ENCODE measurements at regions not wholly inside any gene's neighbourhood (a gene's known extent, or its start where the extent isn't known, plus 50 kb on each side); places are given as distances from the start of the nearest gene placed in this dataset.

GRCh38 chr7:20470082-20470481 lies 139.4 kb downstream of the ITGB8 start:
- H2AK5ac ChIP-seq (ENCODE audit: low read depth, low read length), result no peak overlapping the region
- H3K18ac ChIP-seq (ENCODE audit: low read depth, low read length), result no peak overlapping the region
- no peak overlapping the region for H3K4me2 ChIP-seq (ENCODE audit: low read depth, low read length)
- no peaks in the 10 kb centered on the region for H3K4me1 ChIP-seq (ENCODE audit: control insufficient read depth, insufficient read depth, low read length)
- ATAC-seq (ENCODE audit: low read depth) (no peak), DNase-seq (no peak)
- H3K9ac ChIP-seq (ENCODE audit: low read depth, low read length), result no peak overlapping the region
- no peak overlapping the region for H3K14ac ChIP-seq (replicated peaks; ENCODE audit: low read depth, low read length)
- no TSS peak for BruUV-seq (replicated peaks)
- H3K23ac ChIP-seq (ENCODE audit: low read depth, low read length), result no peak overlapping the region
- H3K27me3 ChIP-seq (ENCODE audit: control insufficient read depth, insufficient read depth, low read length), result no peaks in the 10 kb centered on the region
- no peaks in the 10 kb centered on the region for H4K20me1 ChIP-seq (ENCODE audit: insufficient read depth, low read length)
- intact Hi-C loops (cut with micrococcal nuclease), result no loop called here
- H2BK120ac ChIP-seq (ENCODE audit: low read depth, low read length), result no peak overlapping the region
- no peak overlapping the region for H3K56ac ChIP-seq (ENCODE audit: extremely low read depth, insufficient read depth, low read length)
- ChIA-PET POLR2A (ENCODE audit: unreplicated experiment) (no interaction called here), CTCF (no interaction called here)
- H3K36me3 ChIP-seq (ENCODE audit: control insufficient read depth, insufficient read depth, low read length), result no peaks in the 10 kb centered on the region
- H2AFZ ChIP-seq (replicated peaks; ENCODE audit: low read length, poor library complexity), result no peak overlapping the region
- H2BK5ac ChIP-seq (ENCODE audit: low read depth, low read length, poor library complexity, severe bottlenecking), result no peak overlapping the region
- H3K4me3 ChIP-seq (ENCODE audit: insufficient read depth, low read depth, low read length), result no peak overlapping the region
- H3K9me1 ChIP-seq (ENCODE audit: insufficient read depth, low read length), result no peaks in the 10 kb centered on the region
- WGBS, 2 experiments (ENCODE audit: extremely low coverage in 2 of 2, insufficient read length in 1 of 2), result no CpG with 5 or more reads among the region's 1 CpG
- H4K8ac ChIP-seq (ENCODE audit: low read depth in 2 of 2, low read length in 2 of 2), result no peak overlapping the region
- TF ChIP-seq RCOR1 (IDR thresholded peaks at IDR 0.05; ENCODE audit: insufficient replicate concordance, low read length), result no peak
- TF ChIP-seq, protein P1, sequence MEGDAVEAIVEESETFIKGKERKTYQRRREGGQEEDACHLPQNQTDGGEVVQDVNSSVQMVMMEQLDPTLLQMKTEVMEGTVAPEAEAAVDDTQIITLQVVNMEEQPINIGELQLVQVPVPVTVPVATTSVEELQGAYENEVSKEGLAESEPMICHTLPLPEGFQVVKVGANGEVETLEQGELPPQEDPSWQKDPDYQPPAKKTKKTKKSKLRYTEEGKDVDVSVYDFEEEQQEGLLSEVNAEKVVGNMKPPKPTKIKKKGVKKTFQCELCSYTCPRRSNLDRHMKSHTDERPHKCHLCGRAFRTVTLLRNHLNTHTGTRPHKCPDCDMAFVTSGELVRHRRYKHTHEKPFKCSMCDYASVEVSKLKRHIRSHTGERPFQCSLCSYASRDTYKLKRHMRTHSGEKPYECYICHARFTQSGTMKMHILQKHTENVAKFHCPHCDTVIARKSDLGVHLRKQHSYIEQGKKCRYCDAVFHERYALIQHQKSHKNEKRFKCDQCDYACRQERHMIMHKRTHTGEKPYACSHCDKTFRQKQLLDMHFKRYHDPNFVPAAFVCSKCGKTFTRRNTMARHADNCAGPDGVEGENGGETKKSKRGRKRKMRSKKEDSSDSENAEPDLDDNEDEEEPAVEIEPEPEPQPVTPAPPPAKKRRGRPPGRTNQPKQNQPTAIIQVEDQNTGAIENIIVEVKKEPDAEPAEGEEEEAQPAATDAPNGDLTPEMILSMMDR (conservative IDR thresholded peaks at IDR 0.05; ENCODE audit: low read depth, low read length), result no peak
- TF ChIP-seq, protein P2, sequence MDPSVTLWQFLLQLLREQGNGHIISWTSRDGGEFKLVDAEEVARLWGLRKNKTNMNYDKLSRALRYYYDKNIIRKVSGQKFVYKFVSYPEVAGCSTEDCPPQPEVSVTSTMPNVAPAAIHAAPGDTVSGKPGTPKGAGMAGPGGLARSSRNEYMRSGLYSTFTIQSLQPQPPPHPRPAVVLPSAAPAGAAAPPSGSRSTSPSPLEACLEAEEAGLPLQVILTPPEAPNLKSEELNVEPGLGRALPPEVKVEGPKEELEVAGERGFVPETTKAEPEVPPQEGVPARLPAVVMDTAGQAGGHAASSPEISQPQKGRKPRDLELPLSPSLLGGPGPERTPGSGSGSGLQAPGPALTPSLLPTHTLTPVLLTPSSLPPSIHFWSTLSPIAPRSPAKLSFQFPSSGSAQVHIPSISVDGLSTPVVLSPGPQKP (IDR thresholded peaks at IDR 0.05; ENCODE audit: borderline replicate concordance, low read depth, low read length), result no peak
- no peak for TF ChIP-seq USF2 (IDR thresholded peaks at IDR 0.05; ENCODE audit: low read depth, low read length)
- no peak for TF ChIP-seq CHD1 (IDR thresholded peaks at IDR 0.05; ENCODE audit: low read depth, low read length)
- no peak for TF ChIP-seq SMC3 (IDR thresholded peaks at IDR 0.05; ENCODE audit: low read depth, low read length)
- TF ChIP-seq RFX5 (IDR thresholded peaks at IDR 0.05; ENCODE audit: low read depth, low read length), result no peak
- no peak for TF ChIP-seq RAD21 (IDR thresholded peaks at IDR 0.05; ENCODE audit: low read length)
- no peak for TF ChIP-seq MAZ (IDR thresholded peaks at IDR 0.05; ENCODE audit: borderline replicate concordance, low read depth, low read length)
- no peak for TF ChIP-seq CEBPB (IDR thresholded peaks at IDR 0.05; ENCODE audit: low read depth, low read length)
- no peak for TF ChIP-seq BHLHE40 (IDR thresholded peaks at IDR 0.05; ENCODE audit: low read depth, low read length)
- TF ChIP-seq FOS (IDR thresholded peaks at IDR 0.05; ENCODE audit: low read depth, low read length), result no peak
- no peak for TF ChIP-seq MXI1 (IDR thresholded peaks at IDR 0.05; ENCODE audit: borderline replicate concordance, low read depth, low read length)
- TF ChIP-seq MAFK (IDR thresholded peaks at IDR 0.05; ENCODE audit: low read depth, low read length), result no peak
- H2BK20ac ChIP-seq (ENCODE audit: low read depth, low read length), result no peak overlapping the region
- no peaks in the 10 kb centered on the region for H3K79me1 ChIP-seq (ENCODE audit: low read depth in 1 of 2, low read length in 2 of 2)
- H4K5ac ChIP-seq (ENCODE audit: low read depth, low read length), result no peak overlapping the region
- dilution Hi-C loops (cut with HindIII; ENCODE audit: low sequenced_read_pairs, unreplicated experiment), result no loop called here
- H3K4ac ChIP-seq (ENCODE audit: low read depth, low read length), result no peak overlapping the region
- H2AK9ac ChIP-seq (replicated peaks; ENCODE audit: low read depth, low read length, poor library complexity), result no peak overlapping the region
- no peak overlapping the region for H2BK15ac ChIP-seq (ENCODE audit: low read depth, low read length)
- H4K91ac ChIP-seq (ENCODE audit: insufficient read depth, low read depth, low read length), result no peak overlapping the region
- no peaks in the 10 kb centered on the region for H3K9me3 ChIP-seq (ENCODE audit: control insufficient read depth, insufficient read depth, low read length)
- no peak overlapping the region for H3K27ac ChIP-seq (ENCODE audit: insufficient read depth, low read length)
- in situ Hi-C loops (cut with MboI; ENCODE audit: low sequenced_read_pairs), result no loop called here
